ENCODE measurements at regions not wholly inside any gene's neighbourhood (a gene's known extent, or its start where the extent isn't known, plus 50 kb on each side); places are given as distances from the start of the nearest gene placed in this dataset.

DNA sequence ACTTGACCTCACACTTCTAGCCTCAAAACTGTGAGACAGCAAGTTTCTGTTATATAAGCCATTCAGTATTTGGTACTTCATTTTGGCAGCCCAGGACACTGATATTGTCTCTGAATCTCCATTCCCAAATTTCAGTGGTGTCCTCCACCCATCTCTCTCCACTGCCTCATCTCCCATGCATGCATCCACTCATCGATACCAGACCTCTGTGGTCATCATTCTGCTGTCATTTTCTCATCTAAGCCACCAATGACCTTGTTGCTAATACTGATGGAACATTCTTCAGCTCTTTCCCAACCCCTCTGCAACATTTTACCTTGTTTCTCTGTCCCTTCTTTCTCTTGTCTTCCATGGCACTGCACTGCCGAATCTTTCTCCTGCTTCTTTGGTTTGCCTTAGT lies 221.8 kb downstream of the SNX18 start:
- no peak overlapping the region for H2AFZ ChIP-seq (ENCODE audit: control insufficient read depth, low read length)
- H3K4me3 ChIP-seq (ENCODE audit: control insufficient read depth in 2 of 3, extremely low read depth in 1 of 3, insufficient read depth in 2 of 3, low read depth in 1 of 3, low read length in 3 of 3), result no peak overlapping the region
- TF ChIP-seq, protein P1, sequence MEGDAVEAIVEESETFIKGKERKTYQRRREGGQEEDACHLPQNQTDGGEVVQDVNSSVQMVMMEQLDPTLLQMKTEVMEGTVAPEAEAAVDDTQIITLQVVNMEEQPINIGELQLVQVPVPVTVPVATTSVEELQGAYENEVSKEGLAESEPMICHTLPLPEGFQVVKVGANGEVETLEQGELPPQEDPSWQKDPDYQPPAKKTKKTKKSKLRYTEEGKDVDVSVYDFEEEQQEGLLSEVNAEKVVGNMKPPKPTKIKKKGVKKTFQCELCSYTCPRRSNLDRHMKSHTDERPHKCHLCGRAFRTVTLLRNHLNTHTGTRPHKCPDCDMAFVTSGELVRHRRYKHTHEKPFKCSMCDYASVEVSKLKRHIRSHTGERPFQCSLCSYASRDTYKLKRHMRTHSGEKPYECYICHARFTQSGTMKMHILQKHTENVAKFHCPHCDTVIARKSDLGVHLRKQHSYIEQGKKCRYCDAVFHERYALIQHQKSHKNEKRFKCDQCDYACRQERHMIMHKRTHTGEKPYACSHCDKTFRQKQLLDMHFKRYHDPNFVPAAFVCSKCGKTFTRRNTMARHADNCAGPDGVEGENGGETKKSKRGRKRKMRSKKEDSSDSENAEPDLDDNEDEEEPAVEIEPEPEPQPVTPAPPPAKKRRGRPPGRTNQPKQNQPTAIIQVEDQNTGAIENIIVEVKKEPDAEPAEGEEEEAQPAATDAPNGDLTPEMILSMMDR (optimal IDR thresholded peaks at IDR 0.05 in 1 of 3, IDR thresholded peaks at IDR 0.05 in 1 of 3, conservative IDR thresholded peaks at IDR 0.05 in 1 of 3; ENCODE audit: extremely low read depth in 1 of 3, insufficient read depth in 2 of 3, low read length in 3 of 3), result no peak
- no peak for TF ChIP-seq EZH2 (IDR thresholded peaks at IDR 0.05; ENCODE audit: low read length)
- H3K9me1 ChIP-seq (ENCODE audit: control insufficient read depth, extremely low read depth, insufficient read depth, low read length), result no peaks in the 10 kb centered on the region
- no peaks in the 10 kb centered on the region for H4K20me1 ChIP-seq (ENCODE audit: control insufficient read depth, extremely low read depth, insufficient read depth, low read length)
- no peaks in the 10 kb centered on the region for H3K27me3 ChIP-seq (ENCODE audit: control insufficient read depth, extremely low read depth, insufficient read depth, low read length)
- DNase-seq (ENCODE audit: low read depth, low spot score) (no peak), FAIRE-seq (no peak)
- H3K27ac ChIP-seq (ENCODE audit: control insufficient read depth, insufficient read depth, low read length), result no peak overlapping the region
- H3K4me2 ChIP-seq (ENCODE audit: control insufficient read depth, extremely low read depth, insufficient read depth, low read depth, low read length), result no peak overlapping the region
- dilution Hi-C loops (cut with MboI; ENCODE audit: extremely low pct_ligation_motif_present, low sequenced_read_pairs), result no loop called here
- no peak overlapping the region for H3K9ac ChIP-seq (ENCODE audit: control insufficient read depth, extremely low read depth, insufficient read depth, low read length)
- no peaks in the 10 kb centered on the region for H3K9me3 ChIP-seq (ENCODE audit: control insufficient read depth, low read depth, low read length)
- H3K36me3 ChIP-seq (ENCODE audit: control insufficient read depth in 2 of 2, extremely low read depth in 1 of 2, insufficient read depth in 2 of 2, low read length in 2 of 2), result no peaks in the 10 kb centered on the region
- peaks cover 29% of the 10 kb centered on the region for H3K4me1 ChIP-seq (ENCODE audit: control insufficient read depth, extremely low read depth, insufficient read depth, low read length)
- H3K79me2 ChIP-seq (ENCODE audit: control insufficient read depth, insufficient read depth, low read length), result no peaks in the 10 kb centered on the region

DNA sequence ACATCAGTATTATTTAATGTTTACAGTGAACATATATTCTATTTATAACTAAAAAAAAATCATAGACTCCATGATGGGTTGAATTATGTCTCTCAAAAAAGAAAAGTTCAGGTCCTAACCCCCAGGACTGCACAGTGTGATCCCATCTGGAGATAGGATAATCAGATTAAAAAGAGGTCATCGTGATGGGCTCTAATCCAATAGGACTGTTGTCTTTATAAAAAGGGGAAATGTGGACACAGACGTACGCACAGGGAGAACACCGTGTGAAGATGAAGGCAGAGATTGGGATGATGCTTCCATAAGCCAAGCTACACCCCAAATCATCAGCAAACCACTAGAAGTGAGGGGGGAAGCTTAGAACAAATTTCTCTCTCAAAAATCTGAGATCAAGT lies 221.4 kb downstream of the SNX18 start:
- Histone ChIP-seq H3K4me2 (ENCODE audit: control insufficient read depth, extremely low read depth, insufficient read depth, low read depth, low read length) (no peak overlapping the region), H3K4me1 (ENCODE audit: control insufficient read depth, extremely low read depth, insufficient read depth, low read length) (peaks cover 25% of the 10 kb centered on the region), H2AFZ (ENCODE audit: control insufficient read depth, low read length) (no peak overlapping the region), H3K36me3 (ENCODE audit: control insufficient read depth in 2 of 2, extremely low read depth in 1 of 2, insufficient read depth in 2 of 2, low read length in 2 of 2) (no peaks in the 10 kb centered on the region), H3K9me3 (ENCODE audit: control insufficient read depth, low read depth, low read length) (no peaks in the 10 kb centered on the region), H3K4me3 (ENCODE audit: control insufficient read depth in 2 of 3, extremely low read depth in 1 of 3, insufficient read depth in 2 of 3, low read depth in 1 of 3, low read length in 3 of 3) (no peak overlapping the region), H4K20me1 (ENCODE audit: control insufficient read depth, extremely low read depth, insufficient read depth, low read length) (no peaks in the 10 kb centered on the region), H3K27ac (ENCODE audit: control insufficient read depth, insufficient read depth, low read length) (no peak overlapping the region), H3K79me2 (ENCODE audit: control insufficient read depth, insufficient read depth, low read length) (no peaks in the 10 kb centered on the region), H3K9me1 (ENCODE audit: control insufficient read depth, extremely low read depth, insufficient read depth, low read length) (no peaks in the 10 kb centered on the region), H3K27me3 (ENCODE audit: control insufficient read depth, extremely low read depth, insufficient read depth, low read length) (no peaks in the 10 kb centered on the region), H3K9ac (ENCODE audit: control insufficient read depth, extremely low read depth, insufficient read depth, low read length) (no peak overlapping the region)
- dilution Hi-C loops (cut with MboI; ENCODE audit: extremely low pct_ligation_motif_present, low sequenced_read_pairs), result no loop called here
- FAIRE-seq (no peak), DNase-seq (ENCODE audit: low read depth, low spot score) (no peak)
- TF ChIP-seq EZH2 (IDR thresholded peaks at IDR 0.05; ENCODE audit: low read length), result no peak
- TF ChIP-seq, protein P1 (optimal IDR thresholded peaks at IDR 0.05 in 1 of 3, IDR thresholded peaks at IDR 0.05 in 1 of 3, conservative IDR thresholded peaks at IDR 0.05 in 1 of 3; ENCODE audit: extremely low read depth in 1 of 3, insufficient read depth in 2 of 3, low read length in 3 of 3), result no peak

Data from keratinocyte (primary cell).